Kidney epithelial cell (primary cell): ENCODE measurements at regions not wholly inside any gene's neighbourhood (a gene's known extent, or its start where the extent isn't known, plus 50 kb on each side); places are given as distances from the start of the nearest gene placed in this dataset.

Experiments used
- DNase-seq: peaks from one replicate; pipeline ENCODE4 v3.0.0-alpha.2; 2010; ENCODE audit warnings: low read depth
- H3K27me3 ChIP-seq: 2 replicates; pipeline ENCODE4 v1.6.0; 2011; ENCODE audit warnings: low read length; ENCODE audit not compliant: control insufficient read depth, insufficient read depth
- H3K36me3 ChIP-seq: 2 replicates; pipeline ENCODE4 v1.5.1; 2011; ENCODE audit warnings: low read length; ENCODE audit not compliant: control insufficient read depth, insufficient read depth
- H3K4me3 ChIP-seq: 2 replicates; pipeline ENCODE4 v1.5.1; 2011; ENCODE audit warnings: low read depth, mild to moderate bottlenecking, control low read depth, low read length
- CTCF ChIP-seq: IDR thresholded peaks from 2 replicates; pipeline ENCODE4 v1.5.1; 2011; ENCODE audit warnings: mild to moderate bottlenecking, moderate library complexity, low read length, control low read depth, inconsistent platforms; ENCODE audit not compliant: insufficient read depth, poor library complexity, severe bottlenecking

DNA sequence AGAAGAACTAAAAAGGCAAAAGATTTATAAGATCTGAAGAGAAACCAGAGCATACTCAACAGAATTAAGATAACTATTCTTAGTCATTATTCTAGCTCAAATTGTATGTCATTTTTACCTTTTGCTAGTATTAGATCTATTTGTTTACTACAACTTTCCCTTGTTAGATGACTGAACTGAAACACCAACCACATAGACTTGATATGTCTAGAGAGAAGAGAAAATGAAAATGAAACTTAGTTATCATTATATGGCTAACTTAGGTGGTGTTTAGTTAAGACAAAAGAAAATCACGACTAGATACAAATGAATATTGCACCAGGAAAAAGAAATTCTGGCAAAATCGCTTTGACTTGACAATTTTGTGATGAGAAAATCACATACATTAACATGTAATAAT, 690.8 kb downstream of the PCDH18 start:
- no peaks in the 10 kb centered on the region for H3K27me3 ChIP-seq
- no peak for DNase-seq
- H3K4me3 ChIP-seq = no peak overlapping the region
- TF ChIP-seq CTCF = no peak
- H3K36me3 ChIP-seq = no peaks in the 10 kb centered on the region

- H3K36me3 ChIP-seq = no peaks in the 10 kb centered on the region
- H3K4me3 ChIP-seq = no peak overlapping the region
- H3K27me3 ChIP-seq = no peaks in the 10 kb centered on the region
- no peak for TF ChIP-seq CTCF
- no peak for DNase-seq
These were observed 693.7 kb downstream of the PCDH18 start for GRCh38 chr4:136838607-136839006.

GRCh38 chr4:136831553-136831952, 700.7 kb downstream of the PCDH18 start:
- Histone ChIP-seq H3K4me3 (no peak overlapping the region), H3K36me3 (no peaks in the 10 kb centered on the region), H3K27me3 (no peaks in the 10 kb centered on the region)
- TF ChIP-seq CTCF = no peak
- DNase-seq = no peak

GRCh38 chr4:136829280-136829679, 703.0 kb downstream of the PCDH18 start:
- H3K36me3 ChIP-seq = no peaks in the 10 kb centered on the region
- DNase-seq = no peak
- TF ChIP-seq CTCF = no peak
- no peak overlapping the region for H3K4me3 ChIP-seq
- no peaks in the 10 kb centered on the region for H3K27me3 ChIP-seq

GRCh38 chr4:136823020-136823419, 709.3 kb downstream of the PCDH18 start:
- Histone ChIP-seq H3K4me3 (no peak overlapping the region), H3K36me3 (no peaks in the 10 kb centered on the region), H3K27me3 (no peaks in the 10 kb centered on the region)
- no peak for DNase-seq
- TF ChIP-seq CTCF = no peak

DNA sequence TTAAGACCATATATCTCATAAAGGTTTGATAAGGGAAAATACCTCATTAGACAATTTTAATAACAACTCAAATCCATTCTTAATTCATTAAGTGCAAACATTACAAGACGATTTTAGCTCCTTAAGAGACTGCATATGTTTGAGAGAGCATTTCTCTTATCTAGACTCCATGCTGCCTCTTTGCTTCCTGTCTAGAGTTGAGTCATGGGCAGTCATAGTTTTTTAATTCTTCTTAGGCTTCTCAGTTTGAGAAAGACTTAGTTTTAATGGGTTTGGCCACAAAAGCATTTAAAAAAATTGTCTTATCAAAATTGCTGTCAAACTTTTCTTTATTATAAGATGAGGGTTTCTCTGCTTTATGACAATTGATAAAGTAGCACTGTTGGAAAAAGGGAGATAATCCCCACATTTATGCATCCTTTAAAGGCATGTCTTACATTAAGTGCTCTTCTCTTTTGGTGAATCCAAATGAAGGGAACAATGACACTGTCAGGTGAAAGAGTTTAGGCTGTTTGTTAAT, 713.4 kb downstream of the PCDH18 start:
- no peak overlapping the region for H3K4me3 ChIP-seq
- no peak for DNase-seq
- H3K36me3 ChIP-seq = no peaks in the 10 kb centered on the region
- no peak for TF ChIP-seq CTCF
- no peaks in the 10 kb centered on the region for H3K27me3 ChIP-seq
